OCI-LY7 (cell line): ENCODE measurements at regions not wholly inside any gene's neighbourhood (a gene's known extent, or its start where the extent isn't known, plus 50 kb on each side); places are given as distances from the start of the nearest gene placed in this dataset.
A peak's percentile ranks its signal among the peaks of the same experiment; 100 is the strongest.

Experiments
- BruUV-seq: library from RNA; stranded (reverse); fragments of 400-500 nt; replicated peaks from 2 replicates; lab custom pipeline; 2021; lab: Mats Ljungman, UMichigan
- CTCF ChIA-PET: fragments of 300-600 bp; sonication (Branson Sonifier 250); formaldehyde crosslinking; loops from one replicate; lab custom pipeline; 2022; ENCODE audit warnings: antibody characterized with exemption; ENCODE audit not compliant: unreplicated experiment; lab: Charles Lee
- POLR2A ChIA-PET: fragments of 300-600 bp; sonication (Branson Sonifier 250); formaldehyde crosslinking; loops from one replicate; lab custom pipeline; 2022; ENCODE audit warnings: antibody characterized with exemption; lab: Charles Lee
- DNase-seq: peaks from one replicate; pipeline ENCODE4 v3.0.0-alpha.2; 2015; ENCODE audit warnings: low spot score
- H2AFZ ChIP-seq: fragments of 200-600 bp; sonication (generic), shearing (Covaris generic); 2 replicates; pipeline ENCODE4 v1.6.1; 2014; ENCODE audit warnings: mild to moderate bottlenecking, antibody characterized with exemption, low read length, moderate library complexity
- H3K27ac ChIP-seq: fragments of 200-600 bp; sonication (generic); 2 replicates; pipeline ENCODE4 v1.5.1; 2014; ENCODE audit warnings: mixed run types, low read depth, mild to moderate bottlenecking, moderate library complexity, low read length, inconsistent platforms; ENCODE audit not compliant: poor library complexity, severe bottlenecking
- H3K36me3 ChIP-seq: fragments of 200-600 bp; sonication (generic); 2 replicates; pipeline ENCODE4 v1.6.1; 2014; ENCODE audit warnings: mild to moderate bottlenecking, antibody characterized with exemption, low read length, moderate library complexity, mixed read lengths; ENCODE audit not compliant: insufficient read depth
- H3K4me1 ChIP-seq: fragments of 200-600 bp; sonication (generic); 2 replicates; pipeline ENCODE4 v1.5.1; 2014; ENCODE audit warnings: mild to moderate bottlenecking, low read length; ENCODE audit not compliant: insufficient read depth, poor library complexity, severe bottlenecking
- H3K4me2 ChIP-seq: fragments of 200-600 bp; sonication (generic); 2 replicates; pipeline ENCODE4 v1.6.1; 2014; ENCODE audit warnings: mild to moderate bottlenecking, low read length
- H3K4me3 ChIP-seq: fragments of 200-600 bp; sonication (generic); 2 replicates; pipeline ENCODE4 v1.5.1; 2014; ENCODE audit warnings: mild to moderate bottlenecking, low read depth, low read length; ENCODE audit not compliant: poor library complexity, severe bottlenecking
- H3K79me2 ChIP-seq: fragments of 200-600 bp; sonication (generic); 2 replicates; pipeline ENCODE4 v1.6.1; 2016; ENCODE audit warnings: low read depth, mild to moderate bottlenecking, low read length, moderate library complexity, mixed read lengths; ENCODE audit not compliant: insufficient read depth
- H3K9me2 ChIP-seq: fragments of 200-600 bp; sonication (generic); 2 replicates; pipeline ENCODE4 v1.6.1; 2016; ENCODE audit warnings: mild to moderate bottlenecking, low read length, mixed read lengths; ENCODE audit not compliant: insufficient read depth
- H3K9me3 ChIP-seq: fragments of 200-600 bp; sonication (generic); 2 replicates; pipeline ENCODE4 v1.6.1; 2014; ENCODE audit warnings: mild to moderate bottlenecking, mixed run types, low read length, mixed read lengths
- H4K20me1 ChIP-seq: fragments of 200-600 bp; sonication (generic); 2 replicates; pipeline ENCODE4 v1.6.1; 2014; ENCODE audit warnings: mild to moderate bottlenecking, antibody characterized with exemption, low read length, moderate library complexity, mixed read lengths; ENCODE audit not compliant: insufficient read depth
- CTCF ChIP-seq: fragments of 200-600 bp; sonication (generic); conservative IDR thresholded peaks from 2 replicates; pipeline ENCODE4 v1.5.1; 2014; ENCODE audit warnings: mild to moderate bottlenecking, antibody characterized with exemption, low read length, moderate library complexity, mixed read lengths
- EZH2phosphoT487 ChIP-seq: fragments of 200-600 bp; sonication (generic); IDR thresholded peaks from 2 replicates; pipeline ENCODE4 v1.6.1; 2018; ENCODE audit warnings: low read depth, borderline replicate concordance, mild to moderate bottlenecking, mixed run types, antibody characterized with exemption, low read length, moderate library complexity, mixed read lengths
- intact Hi-C: fragments of 100-400 bp; cut with micrococcal nuclease; formaldehyde crosslinking; loops from one replicate; pipeline ENCODE4 v1.10.0; 2022; ENCODE audit not compliant: unreplicated experiment

GRCh38 chr17:34178092-34178491 is 77.0 kb upstream of the CCL2 start:
- POLR2A ChIA-PET: no interaction called here
- CTCF ChIA-PET: no interaction called here
- H3K4me2 ChIP-seq: no peak overlapping the region

GRCh38 chr17:34182036-34182803 is 72.9 kb upstream of the CCL2 start:
- CTCF ChIA-PET: no interaction called here
- BruUV-seq: no TSS peak

More at GRCh38 chr17:34178092-34178491, 77.0 kb upstream of the CCL2 start:
- TF ChIP-seq EZH2phosphoT487 (no peak), CTCF (peak; percentile 33; the same call in 1 of the 2 replicates)
- Histone ChIP-seq H3K79me2 (no peaks in the 10 kb centered on the region), H3K9me2 (no peaks in the 10 kb centered on the region), H2AFZ (no peak overlapping the region), H3K36me3 (no peaks in the 10 kb centered on the region), H4K20me1 (no peaks in the 10 kb centered on the region), H3K4me1 (no peaks in the 10 kb centered on the region), H3K27ac (no peak overlapping the region), H3K9me3 (no peaks in the 10 kb centered on the region), H3K4me3 (no peak overlapping the region)
- no TSS peak for BruUV-seq
- intact Hi-C loops: no loop called here
- DNase-seq: no peak

More at GRCh38 chr17:34182036-34182803, 72.9 kb upstream of the CCL2 start:
- no peak for TF ChIP-seq CTCF
- TF ChIP-seq EZH2phosphoT487: no peak
- intact Hi-C loops: no loop called here
- POLR2A ChIA-PET: no interaction called here
- no peaks in the 10 kb centered on the region for H3K36me3 ChIP-seq
- H3K4me3 ChIP-seq: no peak overlapping the region
- no peaks in the 10 kb centered on the region for H3K4me1 ChIP-seq
- no peak overlapping the region for H3K4me2 ChIP-seq
- no peak for DNase-seq
- no peaks in the 10 kb centered on the region for H3K9me2 ChIP-seq
- H3K27ac ChIP-seq: no peak overlapping the region
- no peak overlapping the region for H2AFZ ChIP-seq
- H4K20me1 ChIP-seq: no peaks in the 10 kb centered on the region
- no peaks in the 10 kb centered on the region for H3K79me2 ChIP-seq
- no peaks in the 10 kb centered on the region for H3K9me3 ChIP-seq
